H9 (cell line): ENCODE measurements at regions not wholly inside any gene's neighbourhood (a gene's known extent, or its start where the extent isn't known, plus 50 kb on each side); places are given as distances from the start of the nearest gene placed in this dataset.

Experiments
- DNase-seq: peaks from one replicate; pipeline ENCODE4 v3.0.0-alpha.2; 2017
- H2AFZ ChIP-seq: one replicate; pipeline ENCODE4 v1.6.1; 2013; ENCODE audit warnings: mild to moderate bottlenecking, low read length, control low read depth, moderate library complexity
- H2AK5ac ChIP-seq: 2 replicates; pipeline ENCODE4 v1.6.1; 2013; ENCODE audit warnings: low read length, control low read depth, mixed read lengths; ENCODE audit not compliant: insufficient read length
- H2BK120ac ChIP-seq: one replicate; pipeline ENCODE4 v1.6.1; 2013; ENCODE audit warnings: low read depth, mild to moderate bottlenecking, low read length, control low read depth, inconsistent platforms; ENCODE audit not compliant: poor library complexity, severe bottlenecking
- H2BK12ac ChIP-seq: 2 replicates; pipeline ENCODE4 v1.6.1; 2013; ENCODE audit warnings: low read length, control low read depth, mixed read lengths, low read depth; ENCODE audit not compliant: insufficient read length
- H2BK15ac ChIP-seq: 2 replicates; pipeline ENCODE4 v1.6.1; 2013; ENCODE audit warnings: low read depth, low read length, control low read depth
- H2BK20ac ChIP-seq: one replicate; pipeline ENCODE4 v1.6.1; 2013; ENCODE audit warnings: low read depth, mild to moderate bottlenecking, low read length, control low read depth, inconsistent platforms; ENCODE audit not compliant: poor library complexity, severe bottlenecking
- H2BK5ac ChIP-seq: 2 replicates; pipeline ENCODE4 v1.6.1; 2013; ENCODE audit warnings: low read length, control low read depth, mixed read lengths; ENCODE audit not compliant: insufficient read length
- H3K14ac ChIP-seq: 2 replicates; pipeline ENCODE4 v1.6.1; 2013; ENCODE audit warnings: low read length, control low read depth; ENCODE audit not compliant: insufficient read depth
- H3K18ac ChIP-seq: 2 replicates; pipeline ENCODE4 v1.6.1; 2013; ENCODE audit warnings: low read depth, mild to moderate bottlenecking, mixed read lengths, low read length, control low read depth; ENCODE audit not compliant: insufficient read length
- H3K23ac ChIP-seq: 2 replicates; pipeline ENCODE4 v1.6.1; 2013; ENCODE audit warnings: low read length, control low read depth, mixed read lengths, low read depth; ENCODE audit not compliant: insufficient read length
- H3K23me2 ChIP-seq: 2 replicates; pipeline ENCODE4 v1.6.1; 2013; ENCODE audit warnings: low read depth, mild to moderate bottlenecking, mixed read lengths, low read length, control low read depth; ENCODE audit not compliant: insufficient read length, poor library complexity, severe bottlenecking
- H3K27ac ChIP-seq: 2 replicates; pipeline ENCODE4 v1.5.1; 2013; ENCODE audit warnings: low read length, control low read depth, mixed read lengths, low read depth; ENCODE audit not compliant: insufficient read length
- H3K27me3 ChIP-seq: 2 replicates; pipeline ENCODE4 v1.6.1; 2013; ENCODE audit warnings: low read length, control low read depth, inconsistent platforms; ENCODE audit not compliant: insufficient read depth
- H3K4ac ChIP-seq: 2 replicates; pipeline ENCODE4 v1.6.1; 2013; ENCODE audit warnings: low read depth, mild to moderate bottlenecking, control low read depth, inconsistent platforms, low read length, moderate library complexity
- H3K4me1 ChIP-seq: 2 replicates; pipeline ENCODE4 v1.6.1; 2013; ENCODE audit warnings: low read length, control low read depth, inconsistent platforms; ENCODE audit not compliant: insufficient read depth
- H3K4me2 ChIP-seq: 2 replicates; pipeline ENCODE4 v1.6.1; 2013; ENCODE audit warnings: low read length, control low read depth, mixed read lengths; ENCODE audit not compliant: insufficient read length, insufficient read depth
- H3K56ac ChIP-seq: 2 replicates; pipeline ENCODE4 v1.6.1; 2013; ENCODE audit warnings: low read depth, mild to moderate bottlenecking, mixed read lengths, low read length, control low read depth; ENCODE audit not compliant: insufficient read length
- H3K79me1 ChIP-seq: 2 replicates; pipeline ENCODE4 v1.6.1; 2013; ENCODE audit warnings: low read depth, mild to moderate bottlenecking, moderate library complexity, low read length, control low read depth, inconsistent platforms; ENCODE audit not compliant: insufficient read depth, poor library complexity, severe bottlenecking
- H3K79me2 ChIP-seq: 2 replicates; pipeline ENCODE4 v1.6.1; 2013; ENCODE audit warnings: low read length, control low read depth, inconsistent platforms; ENCODE audit not compliant: insufficient read depth
- H3K9ac ChIP-seq: 2 replicates; pipeline ENCODE4 v1.6.1; 2013; ENCODE audit warnings: low read length, control low read depth, mixed read lengths; ENCODE audit not compliant: insufficient read length; ENCODE audit errors: extremely low read depth
- H3K9me3 ChIP-seq: one replicate; pipeline ENCODE4 v1.6.1; 2013; ENCODE audit warnings: low read depth, low read length, inconsistent platforms; ENCODE audit not compliant: control insufficient read depth
- H3T11ph ChIP-seq: one replicate; pipeline ENCODE4 v1.6.1; 2013; ENCODE audit warnings: mild to moderate bottlenecking, low read length, control low read depth, inconsistent platforms
- H4K20me1 ChIP-seq: one replicate; pipeline ENCODE4 v1.6.1; 2013; ENCODE audit not compliant: control insufficient read depth, insufficient read length, insufficient read depth
- H4K5ac ChIP-seq: 2 replicates; pipeline ENCODE4 v1.6.1; 2013; ENCODE audit warnings: low read depth, mild to moderate bottlenecking, mixed read lengths, low read length, control low read depth; ENCODE audit not compliant: insufficient read length
- H4K8ac ChIP-seq: replicated peaks from 2 replicates; pipeline ENCODE4 v1.6.1; 2013; ENCODE audit warnings: low read length, control low read depth, mixed read lengths, low read depth; ENCODE audit not compliant: insufficient read length
- H4K91ac ChIP-seq: 2 replicates; pipeline ENCODE4 v1.6.1; 2013; ENCODE audit warnings: low read depth, mild to moderate bottlenecking, moderate library complexity, mixed read lengths, low read length, control low read depth; ENCODE audit not compliant: insufficient read length
- H3K27ac Mint-ChIP-seq, 3 experiments: 2 replicates in 2 of 3; 3 replicates in 1 of 3; pipeline ENCODE4 v1.8.0; 2020 to 2021; ENCODE audit warnings: mixed read lengths in 3 of 3, mild to moderate bottlenecking in 1 of 3, moderate library complexity in 1 of 3
- H3K27me3 Mint-ChIP-seq: 2 replicates; pipeline ENCODE4 v1.8.0; 2021; ENCODE audit warnings: low read depth, mild to moderate bottlenecking, moderate library complexity, mixed read lengths
- H3K36me3 Mint-ChIP-seq, 3 experiments: 2 replicates in 2 of 3; 3 replicates in 1 of 3; pipeline ENCODE4 v1.8.0; 2020 to 2021; ENCODE audit warnings: low read depth in 3 of 3, mixed read lengths in 3 of 3; ENCODE audit not compliant: insufficient read depth in 1 of 3
- H3K4me1 Mint-ChIP-seq, 2 experiments: 2 replicates each; pipeline ENCODE4 v1.8.0; 2020; ENCODE audit warnings: mixed read lengths in 2 of 2
- H3K4me3 Mint-ChIP-seq, 2 experiments: 2 replicates in 1 of 2; 3 replicates in 1 of 2; pipeline ENCODE4 v1.8.0; 2020 to 2021; ENCODE audit warnings: mild to moderate bottlenecking in 2 of 2, mixed read lengths in 2 of 2, moderate library complexity in 1 of 2
- H3K9me3 Mint-ChIP-seq, 2 experiments: 2 replicates in 1 of 2; 3 replicates in 1 of 2; pipeline ENCODE4 v1.8.0; 2020; ENCODE audit warnings: mild to moderate bottlenecking in 2 of 2, mixed read lengths in 2 of 2, moderate library complexity in 1 of 2
- WGBS: extraction: QIAGEN DNeasy Blood & Tissue Kit; methylation state at CpG from one replicate; pipeline ENCODE4 v1.1.7; 2013; ENCODE audit warnings: missing lambda C conversion rate, low lambda C conversion rate, mixed read lengths; ENCODE audit not compliant: insufficient read length; ENCODE audit errors: extremely low coverage; 5-methylcytosine and 5-hydroxymethylcytosine counted together
- TF ChIP-seq, protein P1 (sequence below): fragments of 200-600 bp; sonication (generic); conservative IDR thresholded peaks from 3 replicates; pipeline ENCODE4 v1.8.0; 2021; ENCODE audit warnings: antibody characterized with exemption, mild to moderate bottlenecking

DNA sequence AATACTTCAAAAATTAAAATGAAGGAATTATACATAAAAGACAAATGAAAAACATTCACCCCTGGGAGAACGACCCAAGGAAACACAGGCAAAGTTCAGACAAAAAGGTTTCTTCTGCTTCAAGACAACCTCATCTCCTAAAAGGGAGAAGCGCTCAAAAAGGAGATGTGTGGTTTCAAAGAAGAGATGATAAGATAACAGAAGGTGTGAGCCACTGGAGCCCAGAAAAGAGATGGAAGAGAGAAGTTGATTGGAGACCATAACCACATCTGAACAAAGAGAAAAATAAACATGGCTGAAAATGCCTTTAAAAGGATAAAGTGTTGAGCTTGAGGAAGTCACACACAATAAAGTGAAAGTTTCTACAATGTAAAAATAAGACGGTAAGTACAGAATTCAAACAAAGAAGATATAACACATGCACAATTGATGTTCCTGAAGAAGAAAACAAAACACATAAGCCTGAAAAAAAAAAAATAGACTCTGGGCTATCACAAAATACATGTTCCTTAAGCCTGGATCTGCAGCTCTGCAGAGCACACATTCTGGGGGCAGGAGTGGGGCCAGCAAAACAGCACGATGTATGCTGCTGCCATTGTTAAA, 51.6 kb upstream of the C14orf180 start:
- Histone ChIP-seq H4K20me1 (no peaks in the 10 kb centered on the region), H3K23me2 (no peaks in the 10 kb centered on the region), H3K27ac (no peak overlapping the region), H3K9me3 (peaks cover 17% of the 10 kb centered on the region), H3K4me2 (no peak overlapping the region), H3K56ac (no peak overlapping the region), H2BK20ac (no peak overlapping the region), H3K4me1 (no peaks in the 10 kb centered on the region), H3T11ph (no peak overlapping the region), H2BK120ac (no peak overlapping the region), H2BK15ac (no peak overlapping the region), H4K8ac (no peak overlapping the region), H4K91ac (no peak overlapping the region), H2BK12ac (no peak overlapping the region), H2AK5ac (no peak overlapping the region), H3K79me2 (no peaks in the 10 kb centered on the region), H3K27me3 (no peaks in the 10 kb centered on the region), H3K23ac (no peak overlapping the region), H3K79me1 (no peaks in the 10 kb centered on the region), H3K18ac (no peak overlapping the region), H2AFZ (no peak overlapping the region), H3K4ac (no peak overlapping the region), H4K5ac (no peak overlapping the region), H3K9ac (no peak overlapping the region), H3K14ac (no peak overlapping the region), H2BK5ac (no peak overlapping the region)
- peaks cover 31 to 33% of the 10 kb centered on the region in 2 experiments for H3K9me3 Mint-ChIP-seq
- DNase-seq = no peak
- WGBS = no CpG with 5 or more reads among the region's 4 CpGs
- TF ChIP-seq, protein P1, sequence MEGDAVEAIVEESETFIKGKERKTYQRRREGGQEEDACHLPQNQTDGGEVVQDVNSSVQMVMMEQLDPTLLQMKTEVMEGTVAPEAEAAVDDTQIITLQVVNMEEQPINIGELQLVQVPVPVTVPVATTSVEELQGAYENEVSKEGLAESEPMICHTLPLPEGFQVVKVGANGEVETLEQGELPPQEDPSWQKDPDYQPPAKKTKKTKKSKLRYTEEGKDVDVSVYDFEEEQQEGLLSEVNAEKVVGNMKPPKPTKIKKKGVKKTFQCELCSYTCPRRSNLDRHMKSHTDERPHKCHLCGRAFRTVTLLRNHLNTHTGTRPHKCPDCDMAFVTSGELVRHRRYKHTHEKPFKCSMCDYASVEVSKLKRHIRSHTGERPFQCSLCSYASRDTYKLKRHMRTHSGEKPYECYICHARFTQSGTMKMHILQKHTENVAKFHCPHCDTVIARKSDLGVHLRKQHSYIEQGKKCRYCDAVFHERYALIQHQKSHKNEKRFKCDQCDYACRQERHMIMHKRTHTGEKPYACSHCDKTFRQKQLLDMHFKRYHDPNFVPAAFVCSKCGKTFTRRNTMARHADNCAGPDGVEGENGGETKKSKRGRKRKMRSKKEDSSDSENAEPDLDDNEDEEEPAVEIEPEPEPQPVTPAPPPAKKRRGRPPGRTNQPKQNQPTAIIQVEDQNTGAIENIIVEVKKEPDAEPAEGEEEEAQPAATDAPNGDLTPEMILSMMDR = no peak
- peaks cover 7% of the 10 kb centered on the region for H3K27me3 Mint-ChIP-seq
- peaks cover 3 to 15% (median 4%) of the 10 kb centered on the region in 3 experiments; a peak in 4 of 7 replicates for H3K36me3 Mint-ChIP-seq
- no peaks in the 10 kb centered on the region for H3K4me1 Mint-ChIP-seq
- no peak overlapping the region for H3K4me3 Mint-ChIP-seq
- H3K27ac Mint-ChIP-seq = no peak overlapping the region
